Heart left ventricle (tissue), 16 donors: ENCODE measurements at regions not wholly inside any gene's neighbourhood (a gene's known extent, or its start where the extent isn't known, plus 50 kb on each side); places are given as distances from the start of the nearest gene placed in this dataset.
A peak's percentile ranks its signal among the peaks of the same experiment; 100 is the strongest.

ENCODE experiments used
- ATAC-seq, 4 donors: fragments of 200-7000 bp; cut with Tn5 transposase; one replicate each; pipeline ENCODE4 v1.9.1; 2020 to 2022; ENCODE audit warnings: moderate library complexity in 4 of 4, mild to moderate bottlenecking in 3 of 4, moderate number of reproducible peaks in 1 of 4
- DNase-seq, 5 donors: peaks; one replicate each; pipeline ENCODE4 v3.0.0-alpha.2; 2020
- H3K27ac ChIP-seq, 12 donors: fragments of 200-600 bp; sonication (generic) in 4 of 12; one replicate each; pipeline versions ENCODE4 v1.5.0 to v1.8.0; 2016 to 2022; ENCODE audit warnings: mild to moderate bottlenecking in 2 of 12
- H3K27me3 ChIP-seq, 9 donors: fragments of 200-600 bp; sonication (generic) in 2 of 9; one replicate each; pipeline versions ENCODE4 v1.5.1 to v1.8.0; 2016 to 2022; ENCODE audit warnings: mild to moderate bottlenecking in 3 of 9
- H3K36me3 ChIP-seq, 9 donors: fragments of 200-600 bp; sonication (generic) in 2 of 9; one replicate each; pipeline versions ENCODE4 v1.5.0 to v1.8.0; 2018 to 2022; ENCODE audit warnings: mild to moderate bottlenecking in 2 of 9
- H3K4me1 ChIP-seq, 12 donors: fragments of 200-600 bp; sonication (generic) in 4 of 12; one replicate each; pipeline versions ENCODE4 v1.5.0 to v1.8.0; 2016 to 2022; ENCODE audit warnings: mild to moderate bottlenecking in 3 of 12
- H3K4me3 ChIP-seq, 12 donors: fragments of 200-600 bp; sonication (generic) in 4 of 12; one replicate each; pipeline versions ENCODE4 v1.5.0 to v1.8.0; 2017 to 2022; ENCODE audit warnings: mild to moderate bottlenecking in 9 of 12, moderate library complexity in 4 of 12
- H3K9me3 ChIP-seq, 12 donors: fragments of 200-600 bp; sonication (generic) in 4 of 12; one replicate each; pipeline versions ENCODE4 v1.5.0 to v1.8.0; 2016 to 2022; ENCODE audit warnings: mild to moderate bottlenecking in 1 of 12
- POLR2A ChIP-seq, 2 donors: fragments of 450-650 bp; IDR thresholded peaks; one replicate each; pipeline ENCODE4 v1.6.1; 2017; ENCODE audit warnings: antibody characterized with exemption in 2 of 2, mild to moderate bottlenecking in 2 of 2, moderate library complexity in 2 of 2
- WGBS, 4 donors: extraction: QIAGEN DNeasy Blood & Tissue Kit in 2 of 4; methylation state at CpG; one replicate each; pipeline versions ENCODE4 v1.1.5 to v1.1.7; 2013 to 2018; 5-methylcytosine and 5-hydroxymethylcytosine counted together
- intact Hi-C, 10 donors: fragments of 100-400 bp; cut with DNase I; formaldehyde crosslinking; loops; one replicate each; pipeline versions ENCODE4 v1.11.1 to v1.14.2; 2022
- TF ChIP-seq, protein P1 (sequence below), 12 donors: fragments of 200-600 bp; sonication (generic) in 4 of 12; IDR thresholded peaks; one replicate each; pipeline versions ENCODE4 v1.5.0 to v1.8.0; 2018 to 2022; ENCODE audit warnings: antibody characterized with exemption in 12 of 12, mild to moderate bottlenecking in 5 of 12
- donor health status: ischemic (EF 13 %, LVEDD 7.1; RV severe dilation, severe dysfunction).
- donor health status: healthy with polysubstance abuse.
- donor health status: DM: no; HTN: yes; CAD: no.
- donor health status: DM: no; HTN: no; CAD: no.
- donor health status: ischemic (EF 25% LVEDD 6.9; RV normal size, moderate dysfunction).
- donor health status: ischemic (EF 25% LVEDD 5.7; RV mildly dilated, moderate dysfunction).
- donor health status: healthy.
- donor health status: DM: yes; HTN: yes; CAD: no.
- donor health status: ischemic (EF 35%, LVEDD 5.7; RV mildly dilated, moderate dysfunction).
- donor health status: nonischemic (EF 11% LVEDD 7.7; RV severe dilation, severe dysfunction).
- donor health status: DM: yes; HTN: yes; CAD: no.
- donor health status: PGD.
- donor health status: ischemic (EF 29% LVEDD 5.4; RV normal size, mild dysfunction).
- donor health status: nonischemic (EF 23%, LVEDD 6.1; RV moderate dilation, normal function).

GRCh38 chr1:99474350-99474893 lies 171.5 kb upstream of the PALMD start:
- Histone ChIP-seq H3K4me1 (peaks cover 0 to 3% (median 0%) of the 10 kb centered on the region in 12 donors), H3K27me3 (no peaks in the 10 kb centered on the region), H3K4me3 (no peak overlapping the region), H3K9me3 (peaks cover 0 to 4% (median 0%) of the 10 kb centered on the region in 12 donors), H3K36me3 (no peaks in the 10 kb centered on the region), H3K27ac (no peak overlapping the region)
- DNase-seq (no peak), ATAC-seq (no peak)
- intact Hi-C loops: no loop called here
- WGBS, 4 donors: 77 to 90% (median 79%) methylated on average over 1 of the region's 1 CpG
- no peak for TF ChIP-seq POLR2A (IDR thresholded peaks at IDR 0.05)
- TF ChIP-seq, protein P1, sequence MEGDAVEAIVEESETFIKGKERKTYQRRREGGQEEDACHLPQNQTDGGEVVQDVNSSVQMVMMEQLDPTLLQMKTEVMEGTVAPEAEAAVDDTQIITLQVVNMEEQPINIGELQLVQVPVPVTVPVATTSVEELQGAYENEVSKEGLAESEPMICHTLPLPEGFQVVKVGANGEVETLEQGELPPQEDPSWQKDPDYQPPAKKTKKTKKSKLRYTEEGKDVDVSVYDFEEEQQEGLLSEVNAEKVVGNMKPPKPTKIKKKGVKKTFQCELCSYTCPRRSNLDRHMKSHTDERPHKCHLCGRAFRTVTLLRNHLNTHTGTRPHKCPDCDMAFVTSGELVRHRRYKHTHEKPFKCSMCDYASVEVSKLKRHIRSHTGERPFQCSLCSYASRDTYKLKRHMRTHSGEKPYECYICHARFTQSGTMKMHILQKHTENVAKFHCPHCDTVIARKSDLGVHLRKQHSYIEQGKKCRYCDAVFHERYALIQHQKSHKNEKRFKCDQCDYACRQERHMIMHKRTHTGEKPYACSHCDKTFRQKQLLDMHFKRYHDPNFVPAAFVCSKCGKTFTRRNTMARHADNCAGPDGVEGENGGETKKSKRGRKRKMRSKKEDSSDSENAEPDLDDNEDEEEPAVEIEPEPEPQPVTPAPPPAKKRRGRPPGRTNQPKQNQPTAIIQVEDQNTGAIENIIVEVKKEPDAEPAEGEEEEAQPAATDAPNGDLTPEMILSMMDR (IDR thresholded peaks at IDR 0.05): no peak

- no peak overlapping the region for H3K27ac ChIP-seq
- WGBS, 4 donors: 70 to 94% (median 92%) methylated on average over 3 of the region's 3 CpGs
- H3K4me3 ChIP-seq: no peak overlapping the region
- no peaks in the 10 kb centered on the region for H3K4me1 ChIP-seq
- TF ChIP-seq, protein P1 (IDR thresholded peaks at IDR 0.05): no peak
- no peak for TF ChIP-seq POLR2A (IDR thresholded peaks at IDR 0.05)
- H3K9me3 ChIP-seq: peaks cover 0 to 4% (median 0%) of the 10 kb centered on the region in 12 donors
- no peaks in the 10 kb centered on the region for H3K27me3 ChIP-seq
- ATAC-seq (no peak), DNase-seq (no peak)
- H3K36me3 ChIP-seq: no peaks in the 10 kb centered on the region
- intact Hi-C loops: loop anchor here in 2 of 10 donors (5.0 kb wide), 2 partner anchors 289 to 294 kb away; no protein-coding TSS in a partner anchor
These were observed 169.9 kb upstream of the PALMD start for GRCh38 chr1:99476058-99476457.

- DNase-seq (peak in 3 of 5 donors; percentile 27 to 56 (median 38)), ATAC-seq (peak in 2 of 4 donors; percentile 66 to 81)
- Histone ChIP-seq H3K9me3 (peaks cover 0 to 4% (median 0%) of the 10 kb centered on the region in 12 donors), H3K27ac (no peak overlapping the region), H3K27me3 (no peaks in the 10 kb centered on the region), H3K4me3 (no peak overlapping the region), H3K36me3 (no peaks in the 10 kb centered on the region), H3K4me1 (peaks cover 0 to 3% (median 0%) of the 10 kb centered on the region in 12 donors)
- intact Hi-C loops: loop anchor here in 9 of 10 donors (1.0 to 10.0 kb wide), 9 partner anchors 46 to 304 kb away; partner anchors contain the start of gene PALMD (in 4 of the 9)
- TF ChIP-seq POLR2A (IDR thresholded peaks at IDR 0.05): no peak
- TF ChIP-seq, protein P1 (IDR thresholded peaks at IDR 0.05): peak; percentile 63 to 88 (median 80)
These were observed 164.4 kb upstream of the PALMD start for GRCh38 chr1:99481391-99481996.

- H3K27ac ChIP-seq: no peak overlapping the region
- H3K36me3 ChIP-seq: no peaks in the 10 kb centered on the region
- H3K4me1 ChIP-seq: peaks cover 0 to 3% (median 0%) of the 10 kb centered on the region in 12 donors
- 88 to 94% (median 90%) methylated on average over 2 of the region's 2 CpGs for WGBS, 4 donors
- no peak for DNase-seq
- ATAC-seq: no peak
- intact Hi-C loops: loop anchor here in 8 of 10 donors (2.0 to 10.0 kb wide), 7 partner anchors 43 to 305 kb away; partner anchors contain the start of gene PALMD (in 3 of the 8)
- peaks cover 0 to 4% (median 0%) of the 10 kb centered on the region in 12 donors for H3K9me3 ChIP-seq
- H3K27me3 ChIP-seq: no peaks in the 10 kb centered on the region
- no peak overlapping the region for H3K4me3 ChIP-seq
- TF ChIP-seq POLR2A (IDR thresholded peaks at IDR 0.05): no peak
- TF ChIP-seq, protein P1 (IDR thresholded peaks at IDR 0.05): no peak
These were observed 163.6 kb upstream of the PALMD start for GRCh38 chr1:99482286-99482685.
